ENCODE measurements at regions not wholly inside any gene's neighbourhood (a gene's known extent, or its start where the extent isn't known, plus 50 kb on each side); places are given as distances from the start of the nearest gene placed in this dataset. TPM values are rescaled to one million over a fixed set of nuclear protein-coding genes. Genes with fewer than 3 reads are reported as not detected.

DNA sequence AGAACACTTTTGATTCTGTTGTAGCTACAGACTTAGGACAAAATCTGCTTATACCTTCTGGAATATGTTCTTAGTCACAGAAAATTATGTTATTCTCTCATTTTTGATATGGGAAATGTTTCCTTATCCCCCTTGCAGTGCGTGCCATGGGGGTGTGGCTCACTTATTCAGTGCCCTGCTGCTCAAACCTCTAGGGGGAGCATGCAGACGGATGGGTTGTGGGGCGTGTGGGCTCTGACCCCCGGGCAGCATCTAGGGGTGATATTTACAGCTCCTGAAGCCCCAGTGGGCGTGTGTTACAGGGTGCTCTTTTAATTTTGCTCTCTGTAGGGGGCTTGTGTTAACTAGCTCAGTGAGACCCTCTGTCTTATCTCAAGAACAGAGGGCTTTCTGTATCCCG, 61.3 kb upstream of the FERMT1 start:
- no peaks in the 10 kb centered on the region for H3K9me3 ChIP-seq
- H3K4me1 ChIP-seq, result no peaks in the 10 kb centered on the region
- no peak overlapping the region for H3K4me3 ChIP-seq
- no peaks in the 10 kb centered on the region for H3K27me3 ChIP-seq
- TF ChIP-seq, protein P1, sequence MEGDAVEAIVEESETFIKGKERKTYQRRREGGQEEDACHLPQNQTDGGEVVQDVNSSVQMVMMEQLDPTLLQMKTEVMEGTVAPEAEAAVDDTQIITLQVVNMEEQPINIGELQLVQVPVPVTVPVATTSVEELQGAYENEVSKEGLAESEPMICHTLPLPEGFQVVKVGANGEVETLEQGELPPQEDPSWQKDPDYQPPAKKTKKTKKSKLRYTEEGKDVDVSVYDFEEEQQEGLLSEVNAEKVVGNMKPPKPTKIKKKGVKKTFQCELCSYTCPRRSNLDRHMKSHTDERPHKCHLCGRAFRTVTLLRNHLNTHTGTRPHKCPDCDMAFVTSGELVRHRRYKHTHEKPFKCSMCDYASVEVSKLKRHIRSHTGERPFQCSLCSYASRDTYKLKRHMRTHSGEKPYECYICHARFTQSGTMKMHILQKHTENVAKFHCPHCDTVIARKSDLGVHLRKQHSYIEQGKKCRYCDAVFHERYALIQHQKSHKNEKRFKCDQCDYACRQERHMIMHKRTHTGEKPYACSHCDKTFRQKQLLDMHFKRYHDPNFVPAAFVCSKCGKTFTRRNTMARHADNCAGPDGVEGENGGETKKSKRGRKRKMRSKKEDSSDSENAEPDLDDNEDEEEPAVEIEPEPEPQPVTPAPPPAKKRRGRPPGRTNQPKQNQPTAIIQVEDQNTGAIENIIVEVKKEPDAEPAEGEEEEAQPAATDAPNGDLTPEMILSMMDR (IDR thresholded peaks at IDR 0.05), result no peak
- TF ChIP-seq POLR2A (IDR thresholded peaks at IDR 0.05), result no peak
- TF ChIP-seq POLR2AphosphoS5 (IDR thresholded peaks at IDR 0.05; ENCODE audit: insufficient read depth in 1 of 2, low read depth in 1 of 2), result no peak
- no peaks in the 10 kb centered on the region for H3K36me3 ChIP-seq
- intact Hi-C loops (cut with DNase I), result no loop called here
- no peak for DNase-seq (ENCODE audit: extremely low spot score in 2 of 2)
- no peak overlapping the region for H3K27ac ChIP-seq

DNA sequence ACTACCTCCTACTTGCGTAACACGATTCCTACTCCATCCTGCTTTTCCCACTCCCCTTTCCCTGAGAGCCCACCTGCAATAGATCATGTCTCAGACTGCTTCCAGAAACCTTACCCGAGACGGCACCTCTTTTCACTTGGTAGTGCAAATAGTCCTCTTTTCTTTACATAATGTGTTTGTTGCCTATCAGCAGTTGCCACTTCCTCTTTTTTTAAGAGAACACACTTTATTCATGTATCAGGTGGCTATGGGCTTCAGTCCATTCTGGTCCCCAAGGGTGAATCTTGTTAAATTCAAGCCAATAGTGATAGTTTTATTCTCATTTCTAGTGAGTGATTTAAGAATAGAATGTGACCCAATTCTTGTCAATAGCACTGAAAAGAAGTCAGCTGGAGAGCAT, 57.7 kb upstream of the FERMT1 start:
- Histone ChIP-seq H3K36me3 (no peaks in the 10 kb centered on the region), H3K27ac (no peak overlapping the region), H3K4me1 (no peaks in the 10 kb centered on the region), H3K9me3 (no peaks in the 10 kb centered on the region), H3K4me3 (no peak overlapping the region), H3K27me3 (no peaks in the 10 kb centered on the region)
- DNase-seq (ENCODE audit: extremely low spot score in 2 of 2), result no peak
- TF ChIP-seq POLR2A (IDR thresholded peaks at IDR 0.05) (no peak), POLR2AphosphoS5 (IDR thresholded peaks at IDR 0.05; ENCODE audit: insufficient read depth in 1 of 2, low read depth in 1 of 2) (no peak)
- TF ChIP-seq, protein P1 (IDR thresholded peaks at IDR 0.05), result no peak
- intact Hi-C loops (cut with DNase I), result no loop called here

DNA sequence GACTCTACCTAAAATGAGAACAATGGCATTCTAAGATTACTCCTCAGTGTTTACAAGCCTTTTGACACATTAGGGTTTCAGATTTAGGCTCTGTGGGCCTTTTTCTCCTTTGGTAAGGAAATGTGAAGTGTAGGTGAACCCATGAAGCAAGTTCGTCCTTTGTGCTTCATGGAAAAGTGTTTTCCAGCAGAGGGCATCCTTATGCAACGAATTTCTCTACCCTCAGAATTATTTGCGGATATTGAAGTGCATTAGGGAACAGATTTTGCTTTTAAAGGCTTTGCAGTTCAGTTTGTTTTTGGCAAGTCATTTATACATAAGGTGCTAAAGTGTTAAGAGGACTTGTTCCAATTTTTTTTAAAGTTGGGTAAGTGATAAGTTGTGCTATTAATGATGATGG, 55.7 kb upstream of the FERMT1 start:
- Histone ChIP-seq H3K4me1 (no peaks in the 10 kb centered on the region), H3K27ac (no peak overlapping the region), H3K4me3 (no peak overlapping the region), H3K36me3 (no peaks in the 10 kb centered on the region), H3K27me3 (no peaks in the 10 kb centered on the region), H3K9me3 (no peaks in the 10 kb centered on the region)
- no peak for TF ChIP-seq POLR2A (IDR thresholded peaks at IDR 0.05)
- no peak for TF ChIP-seq POLR2AphosphoS5 (IDR thresholded peaks at IDR 0.05; ENCODE audit: insufficient read depth in 1 of 2, low read depth in 1 of 2)
- TF ChIP-seq, protein P1 (IDR thresholded peaks at IDR 0.05), result no peak
- intact Hi-C loops (cut with DNase I), result no loop called here
- DNase-seq (ENCODE audit: extremely low spot score in 2 of 2), result no peak

DNA sequence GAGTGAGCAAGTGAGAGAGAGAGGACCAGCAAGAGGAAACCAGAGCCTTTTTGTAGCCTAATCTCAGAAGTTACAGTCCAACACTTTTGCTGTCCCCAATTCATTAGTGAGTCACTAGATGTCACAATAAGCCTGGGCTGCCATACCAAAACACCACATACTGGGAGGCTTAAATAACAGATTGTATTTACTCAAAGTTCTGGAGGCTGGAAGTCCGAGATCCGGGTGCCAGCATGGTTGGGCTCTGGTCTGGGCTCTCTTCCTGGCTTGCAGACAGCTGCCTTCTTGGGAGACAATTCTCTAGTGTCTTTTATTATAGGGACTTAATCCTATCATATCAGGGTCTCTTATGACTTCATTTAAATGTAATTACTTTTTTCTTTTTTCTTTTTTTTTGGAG, 50.7 kb upstream of the FERMT1 start:
- Histone ChIP-seq H3K27me3 (no peaks in the 10 kb centered on the region), H3K4me1 (no peaks in the 10 kb centered on the region), H3K4me3 (no peak overlapping the region), H3K9me3 (no peaks in the 10 kb centered on the region), H3K36me3 (no peaks in the 10 kb centered on the region), H3K27ac (no peak overlapping the region)
- TF ChIP-seq, protein P1 (IDR thresholded peaks at IDR 0.05), result no peak
- no peak for TF ChIP-seq POLR2A (IDR thresholded peaks at IDR 0.05)
- no peak for TF ChIP-seq POLR2AphosphoS5 (IDR thresholded peaks at IDR 0.05; ENCODE audit: insufficient read depth in 1 of 2, low read depth in 1 of 2)
- intact Hi-C loops (cut with DNase I), result no loop called here
- DNase-seq (ENCODE audit: extremely low spot score in 2 of 2), result no peak

Small RNA genes in the stretch of these regions (small RNA-seq; reads per million reads assigned to genes)
- gene AL109618.2, result not detected

Measured in vagina (tissue), 2 donors.